OCI-LY7 (cell line): ENCODE measurements at regions not wholly inside any gene's neighbourhood (a gene's known extent, or its start where the extent isn't known, plus 50 kb on each side); places are given as distances from the start of the nearest gene placed in this dataset.

ENCODE experiments used
- EZH2phosphoT487 ChIP-seq: fragments of 200-600 bp; sonication (generic); IDR thresholded peaks from 2 replicates; pipeline ENCODE4 v1.6.1; 2018; ENCODE audit warnings: low read depth, borderline replicate concordance, mild to moderate bottlenecking, mixed run types, antibody characterized with exemption, low read length, moderate library complexity, mixed read lengths
- TF ChIP-seq, protein P1 (sequence below): fragments of 200-600 bp; sonication (generic); conservative IDR thresholded peaks from 2 replicates; pipeline ENCODE4 v1.5.1; 2014; ENCODE audit warnings: mild to moderate bottlenecking, antibody characterized with exemption, low read length, moderate library complexity, mixed read lengths

DNA sequence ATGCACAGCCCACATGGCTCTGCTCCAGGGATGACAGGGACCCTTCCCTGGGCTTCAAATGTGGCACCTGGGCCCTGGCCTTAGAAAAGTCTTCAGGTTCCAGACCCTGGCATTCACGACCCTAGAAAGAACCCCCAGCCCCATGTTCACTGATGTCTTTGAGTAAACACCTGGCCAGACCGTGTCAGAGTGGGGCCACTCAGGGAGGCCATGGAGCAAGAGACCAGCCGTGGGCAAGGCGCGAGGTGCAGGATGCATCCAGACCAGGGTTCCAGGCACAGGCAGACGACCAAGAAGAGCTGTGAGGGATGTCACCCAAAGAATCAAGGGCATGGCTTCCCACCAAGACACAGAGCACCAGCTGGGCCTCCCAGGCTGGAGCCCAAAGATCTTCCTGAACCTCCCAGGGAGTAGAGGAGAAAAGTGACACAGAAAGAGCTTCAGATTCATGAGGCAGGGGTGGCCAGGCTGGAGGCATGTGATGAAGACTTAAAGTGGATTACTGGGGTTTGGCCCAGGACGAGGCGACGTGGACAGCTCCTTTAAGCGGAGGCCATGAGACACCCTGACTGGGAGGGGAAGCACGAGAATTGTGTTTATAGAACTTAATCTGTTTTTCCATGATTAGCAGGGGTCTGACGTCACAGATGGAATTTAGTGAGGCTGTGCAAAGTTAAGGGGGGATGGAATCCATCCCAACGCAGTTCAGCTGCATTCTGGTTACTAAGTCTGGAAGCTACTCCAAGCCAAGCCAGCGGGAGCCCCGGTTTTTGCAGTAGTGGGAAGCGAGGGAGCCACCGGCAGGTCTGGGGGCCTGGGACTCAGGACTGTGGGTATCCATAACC lies 61.6 kb downstream of the ARL6IP4 start:
- TF ChIP-seq, protein P1, sequence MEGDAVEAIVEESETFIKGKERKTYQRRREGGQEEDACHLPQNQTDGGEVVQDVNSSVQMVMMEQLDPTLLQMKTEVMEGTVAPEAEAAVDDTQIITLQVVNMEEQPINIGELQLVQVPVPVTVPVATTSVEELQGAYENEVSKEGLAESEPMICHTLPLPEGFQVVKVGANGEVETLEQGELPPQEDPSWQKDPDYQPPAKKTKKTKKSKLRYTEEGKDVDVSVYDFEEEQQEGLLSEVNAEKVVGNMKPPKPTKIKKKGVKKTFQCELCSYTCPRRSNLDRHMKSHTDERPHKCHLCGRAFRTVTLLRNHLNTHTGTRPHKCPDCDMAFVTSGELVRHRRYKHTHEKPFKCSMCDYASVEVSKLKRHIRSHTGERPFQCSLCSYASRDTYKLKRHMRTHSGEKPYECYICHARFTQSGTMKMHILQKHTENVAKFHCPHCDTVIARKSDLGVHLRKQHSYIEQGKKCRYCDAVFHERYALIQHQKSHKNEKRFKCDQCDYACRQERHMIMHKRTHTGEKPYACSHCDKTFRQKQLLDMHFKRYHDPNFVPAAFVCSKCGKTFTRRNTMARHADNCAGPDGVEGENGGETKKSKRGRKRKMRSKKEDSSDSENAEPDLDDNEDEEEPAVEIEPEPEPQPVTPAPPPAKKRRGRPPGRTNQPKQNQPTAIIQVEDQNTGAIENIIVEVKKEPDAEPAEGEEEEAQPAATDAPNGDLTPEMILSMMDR: no peak
- TF ChIP-seq EZH2phosphoT487: no peak
